ENCODE measurements at regions not wholly inside any gene's neighbourhood (a gene's known extent, or its start where the extent isn't known, plus 50 kb on each side); places are given as distances from the start of the nearest gene placed in this dataset.

GRCh38 chr6:54519161-54519560 lies 210.9 kb downstream of the TINAG start:
- TF ChIP-seq CTCF (IDR thresholded peaks at IDR 0.05) (no peak), POLR2A (IDR thresholded peaks at IDR 0.05) (no peak)
